Suppressor macrophage (primary cell): ENCODE measurements at regions not wholly inside any gene's neighbourhood (a gene's known extent, or its start where the extent isn't known, plus 50 kb on each side); places are given as distances from the start of the nearest gene placed in this dataset.

Source experiments
- DNase-seq, 4 experiments: peaks; one replicate each; pipeline ENCODE4 v3.0.0-alpha.2; 2020 to 2022

GRCh38 chr2:12506846-12507245, 209.9 kb upstream of the TRIB2 start:
- no peak for DNase-seq

- peak; percentile 76 to 91 (median 87) for DNase-seq
Measured at GRCh38 chr2:12507295-12507694, 209.4 kb upstream of the TRIB2 start.

GRCh38 chr2:12510070-12510469, 206.7 kb upstream of the TRIB2 start:
- DNase-seq, result no peak

GRCh38 chr2:12513339-12513738, 203.4 kb upstream of the TRIB2 start:
- peak in 1 of 4 experiments; percentile 26 for DNase-seq

- no peak for DNase-seq
Measured at GRCh38 chr2:12514168-12514567, 202.6 kb upstream of the TRIB2 start.

- DNase-seq, result no peak
Measured at GRCh38 chr2:12514631-12515437, 201.9 kb upstream of the TRIB2 start.

GRCh38 chr2:12515871-12516270, 200.9 kb upstream of the TRIB2 start:
- no peak for DNase-seq

- no peak for DNase-seq
Measured at GRCh38 chr2:12533337-12534005, 183.3 kb upstream of the TRIB2 start.

GRCh38 chr2:12534646-12535263, 182.0 kb upstream of the TRIB2 start:
- DNase-seq, result no peak

- DNase-seq, result no peak
Measured at GRCh38 chr2:12536976-12537375, 179.8 kb upstream of the TRIB2 start.

GRCh38 chr2:12538138-12538694, 178.5 kb upstream of the TRIB2 start:
- no peak for DNase-seq

- no peak for DNase-seq
Measured at GRCh38 chr2:12539336-12539735, 177.4 kb upstream of the TRIB2 start.

GRCh38 chr2:12539776-12540562, 176.8 kb upstream of the TRIB2 start:
- no peak for DNase-seq

GRCh38 chr2:12543076-12543977, 173.4 kb upstream of the TRIB2 start:
- DNase-seq, result peak; percentile 25 to 56 (median 42)

GRCh38 chr2:12543978-12544558, 172.7 kb upstream of the TRIB2 start:
- no peak for DNase-seq

- DNase-seq, result no peak
Measured at GRCh38 chr2:12547566-12548170, 169.1 kb upstream of the TRIB2 start.

- no peak for DNase-seq
Measured at GRCh38 chr2:12548906-12549305, 167.8 kb upstream of the TRIB2 start.

- DNase-seq, result peak; percentile 32 to 60 (median 44)
Measured at GRCh38 chr2:12549641-12550040, 167.1 kb upstream of the TRIB2 start.

GRCh38 chr2:12552092-12552491, 164.6 kb upstream of the TRIB2 start:
- peak in 2 of 4 experiments; percentile 36 to 53 for DNase-seq

GRCh38 chr2:12554224-12555011, 162.3 kb upstream of the TRIB2 start:
- DNase-seq, result no peak
